H9 (cell line): ENCODE measurements at regions not wholly inside any gene's neighbourhood (a gene's known extent, or its start where the extent isn't known, plus 50 kb on each side); places are given as distances from the start of the nearest gene placed in this dataset.

Experiments
- DNase-seq: peaks from one replicate; pipeline ENCODE4 v3.0.0-alpha.2; 2017
- H2AFZ ChIP-seq: one replicate; pipeline ENCODE4 v1.6.1; 2013; ENCODE audit warnings: mild to moderate bottlenecking, low read length, control low read depth, moderate library complexity
- H2AK5ac ChIP-seq: 2 replicates; pipeline ENCODE4 v1.6.1; 2013; ENCODE audit warnings: low read length, control low read depth, mixed read lengths; ENCODE audit not compliant: insufficient read length
- H2BK120ac ChIP-seq: one replicate; pipeline ENCODE4 v1.6.1; 2013; ENCODE audit warnings: low read depth, mild to moderate bottlenecking, low read length, control low read depth, inconsistent platforms; ENCODE audit not compliant: poor library complexity, severe bottlenecking
- H2BK12ac ChIP-seq: 2 replicates; pipeline ENCODE4 v1.6.1; 2013; ENCODE audit warnings: low read length, control low read depth, mixed read lengths, low read depth; ENCODE audit not compliant: insufficient read length
- H2BK15ac ChIP-seq: 2 replicates; pipeline ENCODE4 v1.6.1; 2013; ENCODE audit warnings: low read depth, low read length, control low read depth
- H2BK20ac ChIP-seq: one replicate; pipeline ENCODE4 v1.6.1; 2013; ENCODE audit warnings: low read depth, mild to moderate bottlenecking, low read length, control low read depth, inconsistent platforms; ENCODE audit not compliant: poor library complexity, severe bottlenecking
- H2BK5ac ChIP-seq: 2 replicates; pipeline ENCODE4 v1.6.1; 2013; ENCODE audit warnings: low read length, control low read depth, mixed read lengths; ENCODE audit not compliant: insufficient read length
- H3K14ac ChIP-seq: 2 replicates; pipeline ENCODE4 v1.6.1; 2013; ENCODE audit warnings: low read length, control low read depth; ENCODE audit not compliant: insufficient read depth
- H3K18ac ChIP-seq: 2 replicates; pipeline ENCODE4 v1.6.1; 2013; ENCODE audit warnings: low read depth, mild to moderate bottlenecking, mixed read lengths, low read length, control low read depth; ENCODE audit not compliant: insufficient read length
- H3K23ac ChIP-seq: 2 replicates; pipeline ENCODE4 v1.6.1; 2013; ENCODE audit warnings: low read length, control low read depth, mixed read lengths, low read depth; ENCODE audit not compliant: insufficient read length
- H3K23me2 ChIP-seq: 2 replicates; pipeline ENCODE4 v1.6.1; 2013; ENCODE audit warnings: low read depth, mild to moderate bottlenecking, mixed read lengths, low read length, control low read depth; ENCODE audit not compliant: insufficient read length, poor library complexity, severe bottlenecking
- H3K27ac ChIP-seq: 2 replicates; pipeline ENCODE4 v1.5.1; 2013; ENCODE audit warnings: low read length, control low read depth, mixed read lengths, low read depth; ENCODE audit not compliant: insufficient read length
- H3K27me3 ChIP-seq: 2 replicates; pipeline ENCODE4 v1.6.1; 2013; ENCODE audit warnings: low read length, control low read depth, inconsistent platforms; ENCODE audit not compliant: insufficient read depth
- H3K4ac ChIP-seq: 2 replicates; pipeline ENCODE4 v1.6.1; 2013; ENCODE audit warnings: low read depth, mild to moderate bottlenecking, control low read depth, inconsistent platforms, low read length, moderate library complexity
- H3K4me1 ChIP-seq: 2 replicates; pipeline ENCODE4 v1.6.1; 2013; ENCODE audit warnings: low read length, control low read depth, inconsistent platforms; ENCODE audit not compliant: insufficient read depth
- H3K4me2 ChIP-seq: 2 replicates; pipeline ENCODE4 v1.6.1; 2013; ENCODE audit warnings: low read length, control low read depth, mixed read lengths; ENCODE audit not compliant: insufficient read length, insufficient read depth
- H3K56ac ChIP-seq: 2 replicates; pipeline ENCODE4 v1.6.1; 2013; ENCODE audit warnings: low read depth, mild to moderate bottlenecking, mixed read lengths, low read length, control low read depth; ENCODE audit not compliant: insufficient read length
- H3K79me1 ChIP-seq: 2 replicates; pipeline ENCODE4 v1.6.1; 2013; ENCODE audit warnings: low read depth, mild to moderate bottlenecking, moderate library complexity, low read length, control low read depth, inconsistent platforms; ENCODE audit not compliant: insufficient read depth, poor library complexity, severe bottlenecking
- H3K79me2 ChIP-seq: 2 replicates; pipeline ENCODE4 v1.6.1; 2013; ENCODE audit warnings: low read length, control low read depth, inconsistent platforms; ENCODE audit not compliant: insufficient read depth
- H3K9ac ChIP-seq: 2 replicates; pipeline ENCODE4 v1.6.1; 2013; ENCODE audit warnings: low read length, control low read depth, mixed read lengths; ENCODE audit not compliant: insufficient read length; ENCODE audit errors: extremely low read depth
- H3K9me3 ChIP-seq: one replicate; pipeline ENCODE4 v1.6.1; 2013; ENCODE audit warnings: low read depth, low read length, inconsistent platforms; ENCODE audit not compliant: control insufficient read depth
- H3T11ph ChIP-seq: one replicate; pipeline ENCODE4 v1.6.1; 2013; ENCODE audit warnings: mild to moderate bottlenecking, low read length, control low read depth, inconsistent platforms
- H4K20me1 ChIP-seq: one replicate; pipeline ENCODE4 v1.6.1; 2013; ENCODE audit not compliant: control insufficient read depth, insufficient read length, insufficient read depth
- H4K5ac ChIP-seq: 2 replicates; pipeline ENCODE4 v1.6.1; 2013; ENCODE audit warnings: low read depth, mild to moderate bottlenecking, mixed read lengths, low read length, control low read depth; ENCODE audit not compliant: insufficient read length
- H4K8ac ChIP-seq: replicated peaks from 2 replicates; pipeline ENCODE4 v1.6.1; 2013; ENCODE audit warnings: low read length, control low read depth, mixed read lengths, low read depth; ENCODE audit not compliant: insufficient read length
- H4K91ac ChIP-seq: 2 replicates; pipeline ENCODE4 v1.6.1; 2013; ENCODE audit warnings: low read depth, mild to moderate bottlenecking, moderate library complexity, mixed read lengths, low read length, control low read depth; ENCODE audit not compliant: insufficient read length
- H3K27ac Mint-ChIP-seq, 3 experiments: 2 replicates in 2 of 3; 3 replicates in 1 of 3; pipeline ENCODE4 v1.8.0; 2020 to 2021; ENCODE audit warnings: mixed read lengths in 3 of 3, mild to moderate bottlenecking in 1 of 3, moderate library complexity in 1 of 3
- H3K27me3 Mint-ChIP-seq: 2 replicates; pipeline ENCODE4 v1.8.0; 2021; ENCODE audit warnings: low read depth, mild to moderate bottlenecking, moderate library complexity, mixed read lengths
- H3K36me3 Mint-ChIP-seq, 3 experiments: 2 replicates in 2 of 3; 3 replicates in 1 of 3; pipeline ENCODE4 v1.8.0; 2020 to 2021; ENCODE audit warnings: low read depth in 3 of 3, mixed read lengths in 3 of 3; ENCODE audit not compliant: insufficient read depth in 1 of 3
- H3K4me1 Mint-ChIP-seq, 2 experiments: 2 replicates each; pipeline ENCODE4 v1.8.0; 2020; ENCODE audit warnings: mixed read lengths in 2 of 2
- H3K4me3 Mint-ChIP-seq, 2 experiments: 2 replicates in 1 of 2; 3 replicates in 1 of 2; pipeline ENCODE4 v1.8.0; 2020 to 2021; ENCODE audit warnings: mild to moderate bottlenecking in 2 of 2, mixed read lengths in 2 of 2, moderate library complexity in 1 of 2
- H3K9me3 Mint-ChIP-seq, 2 experiments: 2 replicates in 1 of 2; 3 replicates in 1 of 2; pipeline ENCODE4 v1.8.0; 2020; ENCODE audit warnings: mild to moderate bottlenecking in 2 of 2, mixed read lengths in 2 of 2, moderate library complexity in 1 of 2
- CTCF ChIP-seq: fragments of 200-600 bp; sonication (generic); conservative IDR thresholded peaks from 3 replicates; pipeline ENCODE4 v1.8.0; 2021; ENCODE audit warnings: antibody characterized with exemption, mild to moderate bottlenecking
- WGBS: extraction: QIAGEN DNeasy Blood & Tissue Kit; methylation state at CpG from one replicate; pipeline ENCODE4 v1.1.7; 2013; ENCODE audit warnings: missing lambda C conversion rate, low lambda C conversion rate, mixed read lengths; ENCODE audit not compliant: insufficient read length; ENCODE audit errors: extremely low coverage; 5-methylcytosine and 5-hydroxymethylcytosine counted together

- Mint-ChIP-seq H3K4me1 (no peaks in the 10 kb centered on the region), H3K27me3 (no peaks in the 10 kb centered on the region), H3K27ac (no peak overlapping the region), H3K4me3 (no peak overlapping the region), H3K9me3 (peaks cover 11 to 12% of the 10 kb centered on the region in 2 experiments), H3K36me3 (peaks cover 0 to 6% (median 0%) of the 10 kb centered on the region in 3 experiments; a peak in 1 of 7 replicates)
- Histone ChIP-seq H2AFZ (no peak overlapping the region), H3K4me2 (no peak overlapping the region), H2AK5ac (no peak overlapping the region), H3K23me2 (no peaks in the 10 kb centered on the region), H3K4me1 (no peaks in the 10 kb centered on the region), H3K27ac (no peak overlapping the region), H3K79me2 (no peaks in the 10 kb centered on the region), H2BK120ac (no peak overlapping the region), H2BK20ac (no peak overlapping the region), H3K9me3 (no peaks in the 10 kb centered on the region), H4K5ac (no peak overlapping the region), H4K20me1 (no peaks in the 10 kb centered on the region), H2BK12ac (no peak overlapping the region), H3K23ac (no peak overlapping the region), H4K8ac (no peak overlapping the region), H3K9ac (no peak overlapping the region), H3K27me3 (no peaks in the 10 kb centered on the region), H3K18ac (no peak overlapping the region), H3K14ac (no peak overlapping the region), H3K4ac (no peak overlapping the region), H3K79me1 (no peaks in the 10 kb centered on the region), H3T11ph (no peak overlapping the region), H4K91ac (no peak overlapping the region), H2BK5ac (no peak overlapping the region), H2BK15ac (no peak overlapping the region), H3K56ac (no peak overlapping the region)
- no peak for DNase-seq
- TF ChIP-seq CTCF, result no peak
- no CpG with 5 or more reads among the region's 2 CpGs for WGBS
These were observed 818.7 kb downstream of the LTN1 start for GRCh38 chr21:28174006-28174405.
